HL-60/S4 treated with phorbol 12-myristate 13-acetate at 8.2 ng/mL for 4 days and 3 days (cell line): ENCODE measurements at regions not wholly inside any gene's neighbourhood (a gene's known extent, or its start where the extent isn't known, plus 50 kb on each side); places are given as distances from the start of the nearest gene placed in this dataset.
"Not testable (repeated sequence)": the region's sequence is repeated elsewhere in the genome, so short reads cannot be mapped to it uniquely, and the experiment has no call there.

ENCODE experiments used
- in situ Hi-C: fragments of 300-500 bp; cut with MboI; formaldehyde crosslinking; loops from 2 replicates; pipeline ENCODE4 v1.15.0; 2022; ENCODE audit warnings: low sequenced_read_pairs

- in situ Hi-C loops: not testable (repeated sequence)
These were observed 435.5 kb upstream of the PIK3R1 start for GRCh38 chr5:67779893-67780623.

DNA sequence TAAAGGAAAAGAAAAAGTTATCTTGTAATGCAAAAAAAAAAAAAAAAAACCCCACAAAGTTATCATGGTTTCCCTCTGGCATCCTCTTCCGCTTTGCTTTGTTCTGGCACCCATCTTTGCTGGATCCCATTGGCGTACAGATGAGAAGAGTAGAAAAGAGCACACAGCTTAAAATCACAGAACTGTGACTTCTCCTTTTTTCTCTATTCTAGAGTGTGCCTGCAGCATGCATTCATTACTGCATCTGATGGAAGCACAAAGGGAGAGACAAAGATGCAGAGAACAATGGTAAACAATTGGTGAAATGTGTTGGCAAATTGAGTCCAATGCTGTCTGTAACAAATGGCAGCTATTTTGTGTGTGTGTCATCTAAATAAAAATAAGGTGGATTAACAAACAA is 440.8 kb upstream of the PIK3R1 start:
- in situ Hi-C loops: no loop called here

GRCh38 chr5:67774267-67774552 is 441.3 kb upstream of the PIK3R1 start:
- in situ Hi-C loops: no loop called here

DNA sequence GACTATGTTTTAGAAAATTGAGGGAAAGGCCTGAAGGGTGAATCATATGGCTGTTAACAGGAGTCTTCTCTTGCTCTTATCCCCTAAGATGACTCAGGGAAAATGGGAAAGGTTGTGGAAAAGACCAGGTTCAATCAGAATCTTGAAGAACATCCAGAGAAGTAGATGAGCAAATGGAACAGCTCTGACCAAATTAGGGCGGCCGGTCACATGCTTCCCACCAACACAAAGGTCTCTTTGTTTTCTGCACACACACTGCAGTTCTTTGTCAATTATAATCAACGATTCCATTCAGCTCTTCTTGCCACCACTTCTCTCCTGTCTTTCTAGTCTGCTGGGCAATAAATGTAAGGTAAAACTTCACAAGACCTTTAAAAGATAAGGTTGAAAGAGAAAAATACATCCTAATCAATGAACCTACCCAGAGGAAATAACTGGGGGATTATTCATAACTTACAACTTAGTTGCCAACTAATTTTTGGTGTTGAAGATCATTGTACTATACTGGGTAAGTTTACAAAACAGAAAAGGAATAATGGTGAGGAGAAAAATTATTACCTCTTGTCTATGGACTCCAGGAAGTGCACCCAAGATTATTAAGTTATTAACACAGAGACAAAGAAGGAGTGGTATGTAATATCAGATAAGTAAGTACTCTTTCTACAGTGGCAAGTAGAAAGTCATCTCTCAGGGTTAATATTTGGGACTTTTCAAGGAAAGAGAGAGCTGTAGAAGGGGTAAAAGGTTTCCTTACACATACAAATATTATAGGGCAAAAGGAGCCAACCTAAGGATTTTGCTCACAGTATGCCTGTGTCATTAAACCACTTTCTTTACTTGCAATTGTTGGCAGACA is 441.9 kb upstream of the PIK3R1 start:
- in situ Hi-C loops: no loop called here

DNA sequence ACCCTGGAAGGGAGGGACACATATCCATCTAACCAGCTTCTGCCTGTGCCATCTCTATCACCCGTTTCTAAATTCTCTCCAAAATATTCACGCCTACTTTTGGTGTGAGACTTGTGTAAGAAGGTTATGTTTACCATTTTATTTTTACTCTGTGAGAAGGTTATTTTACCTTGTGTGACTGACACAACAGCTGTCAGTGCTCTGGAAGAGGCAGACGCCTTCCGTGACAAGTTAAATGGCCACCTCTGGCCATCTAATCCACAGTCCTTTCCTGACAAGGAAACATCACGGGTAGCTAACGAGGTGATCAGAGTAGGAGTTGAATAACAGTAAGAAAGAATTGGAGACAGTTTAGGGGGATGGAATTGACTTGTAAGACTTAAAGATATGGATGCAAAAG is 443.8 kb upstream of the PIK3R1 start:
- in situ Hi-C loops: no loop called here

DNA sequence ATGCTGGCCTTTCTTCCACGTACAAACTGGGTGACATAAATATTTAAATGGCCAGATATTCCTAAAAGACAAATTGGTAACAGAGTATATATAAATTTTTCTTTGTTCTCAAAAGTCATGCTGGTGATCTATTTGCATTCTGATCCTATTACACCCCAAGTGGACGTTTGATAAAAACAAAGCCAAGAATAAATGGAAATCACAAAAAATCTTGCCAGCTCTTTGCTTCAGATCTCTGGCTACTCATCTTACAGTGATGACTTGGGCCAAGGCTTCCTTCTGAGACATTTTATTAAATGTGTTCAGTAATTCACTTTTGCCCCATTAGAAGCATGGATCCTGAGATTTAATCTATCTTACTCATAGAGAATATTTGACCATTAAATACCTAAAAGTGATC is 444.3 kb upstream of the PIK3R1 start:
- in situ Hi-C loops: no loop called here

- in situ Hi-C loops: no loop called here
These were observed 445.0 kb upstream of the PIK3R1 start for GRCh38 chr5:67770431-67771025.

GRCh38 chr5:67765697-67766096 is 449.9 kb upstream of the PIK3R1 start:
- in situ Hi-C loops: no loop called here

GRCh38 chr5:67757771-67758170 is 457.8 kb upstream of the PIK3R1 start:
- in situ Hi-C loops: not testable (repeated sequence)

DNA sequence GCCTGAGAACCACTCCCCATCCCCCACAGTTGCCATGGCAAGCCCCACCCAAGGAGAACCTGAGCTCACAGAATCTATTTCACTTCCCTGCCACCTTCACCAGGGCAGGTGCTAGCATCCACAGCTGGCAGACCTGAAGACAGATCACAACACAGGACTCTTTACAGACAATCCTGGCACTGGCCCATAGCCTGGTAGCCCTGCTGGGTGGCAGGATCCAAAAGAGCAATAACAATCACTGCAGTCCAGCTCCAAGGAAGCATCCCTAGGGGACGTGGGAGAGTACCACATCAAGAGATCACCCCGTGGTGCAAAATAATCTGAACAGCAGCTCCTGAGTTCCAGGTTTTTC is 463.2 kb upstream of the PIK3R1 start:
- in situ Hi-C loops: no loop called here

DNA sequence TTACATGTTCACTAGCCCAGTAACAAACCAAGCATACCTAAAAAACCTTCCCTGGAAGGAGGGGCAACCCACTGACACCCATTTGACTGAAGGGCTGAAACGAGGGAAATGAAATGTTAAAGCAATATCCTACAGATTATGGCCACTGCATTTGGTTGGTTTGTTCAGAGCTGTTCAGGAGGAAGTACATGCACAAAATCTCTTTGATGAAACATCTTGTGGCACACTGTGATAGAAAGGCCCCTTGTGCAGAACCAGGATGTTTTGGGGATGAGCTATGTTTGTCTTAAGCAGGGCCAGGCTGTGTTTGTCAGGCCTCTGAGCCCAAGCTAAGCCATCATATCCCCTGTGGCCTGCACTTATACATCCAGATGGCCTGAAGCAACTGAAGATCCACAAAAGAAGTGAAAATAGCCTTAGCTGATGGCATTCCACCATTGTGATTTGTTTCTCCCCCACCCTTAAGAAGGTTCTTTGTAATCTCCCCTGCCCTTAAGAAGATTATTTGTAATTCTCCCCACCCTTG is 467.3 kb upstream of the PIK3R1 start:
- in situ Hi-C loops: no loop called here

GRCh38 chr5:67747096-67747495 is 468.5 kb upstream of the PIK3R1 start:
- in situ Hi-C loops: no loop called here

- in situ Hi-C loops: not testable (repeated sequence)
These were observed 468.9 kb upstream of the PIK3R1 start for GRCh38 chr5:67746608-67747007.

DNA sequence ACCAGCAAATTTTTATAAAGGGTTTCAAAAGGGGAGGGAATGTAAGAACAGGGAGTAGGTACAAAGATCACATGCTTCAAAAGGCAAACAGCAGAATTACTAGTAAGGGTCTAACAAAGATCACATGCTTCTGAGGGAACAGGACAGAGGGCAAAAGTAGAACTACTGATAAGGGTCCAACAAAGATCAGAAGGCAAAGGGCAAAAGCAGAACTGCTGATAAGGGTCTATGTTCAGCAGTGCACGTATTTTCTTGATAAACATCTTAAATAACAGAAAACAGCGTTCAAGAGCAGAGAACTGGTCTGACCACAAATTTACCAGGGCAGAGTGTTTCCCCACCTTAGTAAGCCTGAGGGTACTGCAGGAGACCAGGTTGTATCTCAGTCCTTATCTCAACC is 469.5 kb upstream of the PIK3R1 start:
- in situ Hi-C loops: no loop called here

GRCh38 chr5:67732921-67733320 is 482.6 kb upstream of the PIK3R1 start:
- in situ Hi-C loops: no loop called here

DNA sequence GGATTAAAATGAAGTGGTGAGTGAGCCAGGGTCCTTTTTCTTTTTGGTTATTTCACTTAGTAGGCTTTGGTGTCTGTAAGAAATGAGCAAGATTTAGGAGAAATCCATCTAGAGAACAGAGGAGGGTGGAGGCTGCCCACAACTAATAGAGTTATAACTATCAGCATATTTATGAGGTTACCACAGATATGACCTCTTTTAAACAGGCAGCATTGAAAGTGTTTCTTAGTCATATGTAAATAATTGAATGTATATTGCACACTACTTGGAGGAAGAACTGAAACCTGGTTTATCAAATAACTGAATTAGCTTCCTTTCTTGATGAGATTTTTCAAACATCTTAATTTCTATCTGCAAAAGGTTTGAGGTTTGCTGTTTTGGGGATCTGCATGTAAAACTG is 483.1 kb upstream of the PIK3R1 start:
- in situ Hi-C loops: no loop called here

- in situ Hi-C loops: no loop called here
These were observed 483.7 kb upstream of the PIK3R1 start for GRCh38 chr5:67731886-67732285.

DNA sequence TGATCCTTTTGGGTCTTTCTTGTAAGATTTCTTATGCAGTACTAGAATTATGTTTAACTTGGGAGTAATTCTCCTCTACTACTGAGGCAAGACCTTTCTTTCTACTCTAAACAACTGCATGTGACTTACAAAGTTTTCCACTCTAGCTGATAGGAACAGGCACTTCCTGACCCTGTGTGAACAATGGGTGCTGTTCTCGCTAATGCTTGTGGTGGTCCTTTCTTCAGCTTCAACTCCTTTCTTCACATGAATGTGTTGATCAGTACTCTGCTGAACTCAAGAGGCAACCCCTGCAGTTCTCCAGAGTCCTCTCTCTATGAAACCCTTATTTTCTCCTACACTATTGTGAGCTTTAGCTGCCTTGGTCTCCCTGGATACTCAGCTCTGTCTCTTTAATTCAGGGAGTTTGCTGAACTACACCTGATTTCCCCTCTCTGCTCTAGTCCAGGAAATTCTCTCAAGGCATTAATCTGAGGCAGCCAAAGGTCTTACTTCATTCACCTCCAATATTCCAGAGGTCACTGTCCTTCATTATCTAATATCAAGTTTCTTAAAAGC is 484.6 kb upstream of the PIK3R1 start:
- in situ Hi-C loops: no loop called here

GRCh38 chr5:67728326-67728890 is 487.1 kb upstream of the PIK3R1 start:
- in situ Hi-C loops: no loop called here

GRCh38 chr5:67725604-67726003 is 490.0 kb upstream of the PIK3R1 start:
- in situ Hi-C loops: no loop called here

GRCh38 chr5:67724412-67725135 is 491.0 kb upstream of the PIK3R1 start:
- in situ Hi-C loops: no loop called here
